H9 (cell line): ENCODE measurements at regions not wholly inside any gene's neighbourhood (a gene's known extent, or its start where the extent isn't known, plus 50 kb on each side); places are given as distances from the start of the nearest gene placed in this dataset.

ENCODE experiments used
- DNase-seq: peaks from one replicate; pipeline ENCODE4 v3.0.0-alpha.2; 2017
- H2AFZ ChIP-seq: one replicate; pipeline ENCODE4 v1.6.1; 2013; ENCODE audit warnings: mild to moderate bottlenecking, low read length, control low read depth, moderate library complexity
- H2AK5ac ChIP-seq: 2 replicates; pipeline ENCODE4 v1.6.1; 2013; ENCODE audit warnings: low read length, control low read depth, mixed read lengths; ENCODE audit not compliant: insufficient read length
- H2BK120ac ChIP-seq: one replicate; pipeline ENCODE4 v1.6.1; 2013; ENCODE audit warnings: low read depth, mild to moderate bottlenecking, low read length, control low read depth, inconsistent platforms; ENCODE audit not compliant: poor library complexity, severe bottlenecking
- H2BK12ac ChIP-seq: 2 replicates; pipeline ENCODE4 v1.6.1; 2013; ENCODE audit warnings: low read length, control low read depth, mixed read lengths, low read depth; ENCODE audit not compliant: insufficient read length
- H2BK15ac ChIP-seq: 2 replicates; pipeline ENCODE4 v1.6.1; 2013; ENCODE audit warnings: low read depth, low read length, control low read depth
- H2BK20ac ChIP-seq: one replicate; pipeline ENCODE4 v1.6.1; 2013; ENCODE audit warnings: low read depth, mild to moderate bottlenecking, low read length, control low read depth, inconsistent platforms; ENCODE audit not compliant: poor library complexity, severe bottlenecking
- H2BK5ac ChIP-seq: 2 replicates; pipeline ENCODE4 v1.6.1; 2013; ENCODE audit warnings: low read length, control low read depth, mixed read lengths; ENCODE audit not compliant: insufficient read length
- H3K14ac ChIP-seq: 2 replicates; pipeline ENCODE4 v1.6.1; 2013; ENCODE audit warnings: low read length, control low read depth; ENCODE audit not compliant: insufficient read depth
- H3K18ac ChIP-seq: 2 replicates; pipeline ENCODE4 v1.6.1; 2013; ENCODE audit warnings: low read depth, mild to moderate bottlenecking, mixed read lengths, low read length, control low read depth; ENCODE audit not compliant: insufficient read length
- H3K23ac ChIP-seq: 2 replicates; pipeline ENCODE4 v1.6.1; 2013; ENCODE audit warnings: low read length, control low read depth, mixed read lengths, low read depth; ENCODE audit not compliant: insufficient read length
- H3K23me2 ChIP-seq: 2 replicates; pipeline ENCODE4 v1.6.1; 2013; ENCODE audit warnings: low read depth, mild to moderate bottlenecking, mixed read lengths, low read length, control low read depth; ENCODE audit not compliant: insufficient read length, poor library complexity, severe bottlenecking
- H3K27ac ChIP-seq: 2 replicates; pipeline ENCODE4 v1.5.1; 2013; ENCODE audit warnings: low read length, control low read depth, mixed read lengths, low read depth; ENCODE audit not compliant: insufficient read length
- H3K27me3 ChIP-seq: 2 replicates; pipeline ENCODE4 v1.6.1; 2013; ENCODE audit warnings: low read length, control low read depth, inconsistent platforms; ENCODE audit not compliant: insufficient read depth
- H3K4ac ChIP-seq: 2 replicates; pipeline ENCODE4 v1.6.1; 2013; ENCODE audit warnings: low read depth, mild to moderate bottlenecking, control low read depth, inconsistent platforms, low read length, moderate library complexity
- H3K4me1 ChIP-seq: 2 replicates; pipeline ENCODE4 v1.6.1; 2013; ENCODE audit warnings: low read length, control low read depth, inconsistent platforms; ENCODE audit not compliant: insufficient read depth
- H3K4me2 ChIP-seq: 2 replicates; pipeline ENCODE4 v1.6.1; 2013; ENCODE audit warnings: low read length, control low read depth, mixed read lengths; ENCODE audit not compliant: insufficient read length, insufficient read depth
- H3K56ac ChIP-seq: 2 replicates; pipeline ENCODE4 v1.6.1; 2013; ENCODE audit warnings: low read depth, mild to moderate bottlenecking, mixed read lengths, low read length, control low read depth; ENCODE audit not compliant: insufficient read length
- H3K79me1 ChIP-seq: 2 replicates; pipeline ENCODE4 v1.6.1; 2013; ENCODE audit warnings: low read depth, mild to moderate bottlenecking, moderate library complexity, low read length, control low read depth, inconsistent platforms; ENCODE audit not compliant: insufficient read depth, poor library complexity, severe bottlenecking
- H3K79me2 ChIP-seq: 2 replicates; pipeline ENCODE4 v1.6.1; 2013; ENCODE audit warnings: low read length, control low read depth, inconsistent platforms; ENCODE audit not compliant: insufficient read depth
- H3K9ac ChIP-seq: 2 replicates; pipeline ENCODE4 v1.6.1; 2013; ENCODE audit warnings: low read length, control low read depth, mixed read lengths; ENCODE audit not compliant: insufficient read length; ENCODE audit errors: extremely low read depth
- H3K9me3 ChIP-seq: one replicate; pipeline ENCODE4 v1.6.1; 2013; ENCODE audit warnings: low read depth, low read length, inconsistent platforms; ENCODE audit not compliant: control insufficient read depth
- H3T11ph ChIP-seq: one replicate; pipeline ENCODE4 v1.6.1; 2013; ENCODE audit warnings: mild to moderate bottlenecking, low read length, control low read depth, inconsistent platforms
- H4K20me1 ChIP-seq: one replicate; pipeline ENCODE4 v1.6.1; 2013; ENCODE audit not compliant: control insufficient read depth, insufficient read length, insufficient read depth
- H4K5ac ChIP-seq: 2 replicates; pipeline ENCODE4 v1.6.1; 2013; ENCODE audit warnings: low read depth, mild to moderate bottlenecking, mixed read lengths, low read length, control low read depth; ENCODE audit not compliant: insufficient read length
- H4K8ac ChIP-seq: replicated peaks from 2 replicates; pipeline ENCODE4 v1.6.1; 2013; ENCODE audit warnings: low read length, control low read depth, mixed read lengths, low read depth; ENCODE audit not compliant: insufficient read length
- H4K91ac ChIP-seq: 2 replicates; pipeline ENCODE4 v1.6.1; 2013; ENCODE audit warnings: low read depth, mild to moderate bottlenecking, moderate library complexity, mixed read lengths, low read length, control low read depth; ENCODE audit not compliant: insufficient read length
- H3K27ac Mint-ChIP-seq, 3 experiments: 2 replicates in 2 of 3; 3 replicates in 1 of 3; pipeline ENCODE4 v1.8.0; 2020 to 2021; ENCODE audit warnings: mixed read lengths in 3 of 3, mild to moderate bottlenecking in 1 of 3, moderate library complexity in 1 of 3
- H3K27me3 Mint-ChIP-seq: 2 replicates; pipeline ENCODE4 v1.8.0; 2021; ENCODE audit warnings: low read depth, mild to moderate bottlenecking, moderate library complexity, mixed read lengths
- H3K36me3 Mint-ChIP-seq, 3 experiments: 2 replicates in 2 of 3; 3 replicates in 1 of 3; pipeline ENCODE4 v1.8.0; 2020 to 2021; ENCODE audit warnings: low read depth in 3 of 3, mixed read lengths in 3 of 3; ENCODE audit not compliant: insufficient read depth in 1 of 3
- H3K4me1 Mint-ChIP-seq, 2 experiments: 2 replicates each; pipeline ENCODE4 v1.8.0; 2020; ENCODE audit warnings: mixed read lengths in 2 of 2
- H3K4me3 Mint-ChIP-seq, 2 experiments: 2 replicates in 1 of 2; 3 replicates in 1 of 2; pipeline ENCODE4 v1.8.0; 2020 to 2021; ENCODE audit warnings: mild to moderate bottlenecking in 2 of 2, mixed read lengths in 2 of 2, moderate library complexity in 1 of 2
- H3K9me3 Mint-ChIP-seq, 2 experiments: 2 replicates in 1 of 2; 3 replicates in 1 of 2; pipeline ENCODE4 v1.8.0; 2020; ENCODE audit warnings: mild to moderate bottlenecking in 2 of 2, mixed read lengths in 2 of 2, moderate library complexity in 1 of 2
- WGBS: extraction: QIAGEN DNeasy Blood & Tissue Kit; methylation state at CpG from one replicate; pipeline ENCODE4 v1.1.7; 2013; ENCODE audit warnings: missing lambda C conversion rate, low lambda C conversion rate, mixed read lengths; ENCODE audit not compliant: insufficient read length; ENCODE audit errors: extremely low coverage; 5-methylcytosine and 5-hydroxymethylcytosine counted together
- TF ChIP-seq, protein P1 (sequence below): fragments of 200-600 bp; sonication (generic); conservative IDR thresholded peaks from 3 replicates; pipeline ENCODE4 v1.8.0; 2021; ENCODE audit warnings: antibody characterized with exemption, mild to moderate bottlenecking

DNA sequence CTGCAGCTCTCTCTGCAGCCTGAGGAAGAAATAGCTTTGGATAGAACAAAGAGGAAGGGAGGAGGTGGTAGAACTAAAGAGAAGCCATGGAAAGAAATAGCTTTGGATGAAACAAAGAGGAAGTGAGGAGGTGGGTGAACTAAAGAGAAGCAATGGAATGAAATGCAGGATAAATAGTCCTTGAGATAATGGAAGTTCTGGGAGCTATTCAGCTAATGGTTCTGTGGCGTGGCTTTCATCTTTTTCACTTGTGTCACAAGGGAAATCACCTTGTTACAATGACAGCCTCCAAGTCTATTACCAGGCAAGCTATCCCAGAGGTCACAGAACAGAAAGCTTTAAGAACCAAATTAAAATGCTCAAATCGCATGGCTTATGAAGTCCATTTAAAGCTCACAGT, 141.3 kb upstream of the ARG1 start:
- Mint-ChIP-seq H3K36me3 (peaks cover 0 to 26% (median 8%) of the 10 kb centered on the region in 3 experiments; a peak in 6 of 7 replicates), H3K4me3 (no peak overlapping the region), H3K27ac (no peak overlapping the region), H3K9me3 (peaks cover 16 to 20% of the 10 kb centered on the region in 2 experiments; a peak in 4 of 5 replicates), H3K4me1 (peaks cover 0 to 6% of the 10 kb centered on the region in 2 experiments; a peak in 2 of 4 replicates), H3K27me3 (no peaks in the 10 kb centered on the region)
- Histone ChIP-seq H2BK20ac (no peak overlapping the region), H3K79me2 (no peaks in the 10 kb centered on the region), H2BK15ac (no peak overlapping the region), H2AK5ac (no peak overlapping the region), H4K8ac (no peak overlapping the region), H4K91ac (no peak overlapping the region), H4K20me1 (no peaks in the 10 kb centered on the region), H3K23me2 (no peaks in the 10 kb centered on the region), H3K18ac (no peak overlapping the region), H3K79me1 (no peaks in the 10 kb centered on the region), H3K4me2 (no peak overlapping the region), H3T11ph (no peak overlapping the region), H2BK120ac (no peak overlapping the region), H3K4ac (no peak overlapping the region), H3K9ac (no peak overlapping the region), H2AFZ (no peak overlapping the region), H2BK12ac (no peak overlapping the region), H3K27ac (no peak overlapping the region), H2BK5ac (no peak overlapping the region), H3K56ac (no peak overlapping the region), H3K4me1 (peaks cover 2% of the 10 kb centered on the region; the same call in 1 of the 2 replicates), H3K27me3 (no peaks in the 10 kb centered on the region), H3K23ac (no peak overlapping the region), H3K14ac (no peak overlapping the region), H4K5ac (no peak overlapping the region), H3K9me3 (no peaks in the 10 kb centered on the region)
- TF ChIP-seq, protein P1, sequence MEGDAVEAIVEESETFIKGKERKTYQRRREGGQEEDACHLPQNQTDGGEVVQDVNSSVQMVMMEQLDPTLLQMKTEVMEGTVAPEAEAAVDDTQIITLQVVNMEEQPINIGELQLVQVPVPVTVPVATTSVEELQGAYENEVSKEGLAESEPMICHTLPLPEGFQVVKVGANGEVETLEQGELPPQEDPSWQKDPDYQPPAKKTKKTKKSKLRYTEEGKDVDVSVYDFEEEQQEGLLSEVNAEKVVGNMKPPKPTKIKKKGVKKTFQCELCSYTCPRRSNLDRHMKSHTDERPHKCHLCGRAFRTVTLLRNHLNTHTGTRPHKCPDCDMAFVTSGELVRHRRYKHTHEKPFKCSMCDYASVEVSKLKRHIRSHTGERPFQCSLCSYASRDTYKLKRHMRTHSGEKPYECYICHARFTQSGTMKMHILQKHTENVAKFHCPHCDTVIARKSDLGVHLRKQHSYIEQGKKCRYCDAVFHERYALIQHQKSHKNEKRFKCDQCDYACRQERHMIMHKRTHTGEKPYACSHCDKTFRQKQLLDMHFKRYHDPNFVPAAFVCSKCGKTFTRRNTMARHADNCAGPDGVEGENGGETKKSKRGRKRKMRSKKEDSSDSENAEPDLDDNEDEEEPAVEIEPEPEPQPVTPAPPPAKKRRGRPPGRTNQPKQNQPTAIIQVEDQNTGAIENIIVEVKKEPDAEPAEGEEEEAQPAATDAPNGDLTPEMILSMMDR, result no peak
- WGBS, result no CpG with 5 or more reads among the region's 2 CpGs
- no peak for DNase-seq
